Uterus (tissue), 2 donors: ENCODE measurements at regions not wholly inside any gene's neighbourhood (a gene's known extent, or its start where the extent isn't known, plus 50 kb on each side); places are given as distances from the start of the nearest gene placed in this dataset.

Source experiments
- CTCF ChIP-seq, 4 experiments: fragments of 200-600 bp in 2 of 4; fragments of 450-650 bp in 2 of 4; sonication (generic) in 2 of 4; IDR thresholded peaks; one replicate each; pipeline ENCODE4 v1.5.1; 2016 to 2019; ENCODE audit warnings: antibody characterized with exemption in 4 of 4, mild to moderate bottlenecking in 2 of 4, moderate library complexity in 1 of 4
- POLR2A ChIP-seq, 2 donors: fragments of 450-650 bp; IDR thresholded peaks; one replicate each; pipeline ENCODE4 v1.6.1; 2016; ENCODE audit warnings: antibody characterized with exemption in 2 of 2, mild to moderate bottlenecking in 1 of 2, moderate library complexity in 1 of 2

- no peak for TF ChIP-seq CTCF (IDR thresholded peaks at IDR 0.05)
- no peak for TF ChIP-seq POLR2A (IDR thresholded peaks at IDR 0.05)
Measured at GRCh38 chr4:38585871-38586270, 78.1 kb upstream of the KLF3 start.
